A172 (cell line): ENCODE measurements at regions not wholly inside any gene's neighbourhood (a gene's known extent, or its start where the extent isn't known, plus 50 kb on each side); places are given as distances from the start of the nearest gene placed in this dataset.

Experiments
- DNase-seq: peaks from one replicate; pipeline ENCODE4 v3.0.0-alpha.2; 2015; ENCODE audit warnings: low spot score

GRCh38 chr11:94671553-94672366, 96.4 kb upstream of the AMOTL1 start:
- no peak for DNase-seq

- no peak for DNase-seq
Measured at GRCh38 chr11:94672636-94673035, 95.5 kb upstream of the AMOTL1 start.

- DNase-seq: no peak
Measured at GRCh38 chr11:94673386-94673785, 94.8 kb upstream of the AMOTL1 start.

GRCh38 chr11:94673951-94674491, 94.1 kb upstream of the AMOTL1 start:
- no peak for DNase-seq

GRCh38 chr11:94675239-94675638, 92.9 kb upstream of the AMOTL1 start:
- no peak for DNase-seq

- DNase-seq: no peak
Measured at GRCh38 chr11:94675813-94676212, 92.3 kb upstream of the AMOTL1 start.

- DNase-seq: no peak
Measured at GRCh38 chr11:94676814-94677213, 91.3 kb upstream of the AMOTL1 start.

GRCh38 chr11:94678236-94678635, 89.9 kb upstream of the AMOTL1 start:
- DNase-seq: no peak

GRCh38 chr11:94678901-94679300, 89.3 kb upstream of the AMOTL1 start:
- DNase-seq: no peak

- no peak for DNase-seq
Measured at GRCh38 chr11:94680426-94680825, 87.7 kb upstream of the AMOTL1 start.

GRCh38 chr11:94681140-94681539, 87.0 kb upstream of the AMOTL1 start:
- no peak for DNase-seq

GRCh38 chr11:94681852-94682251, 86.3 kb upstream of the AMOTL1 start:
- DNase-seq: no peak

GRCh38 chr11:94694309-94695060, 73.7 kb upstream of the AMOTL1 start:
- DNase-seq: no peak

- no peak for DNase-seq
Measured at GRCh38 chr11:94697156-94697555, 71.0 kb upstream of the AMOTL1 start.

GRCh38 chr11:94700622-94701021, 67.5 kb upstream of the AMOTL1 start:
- DNase-seq: no peak

- no peak for DNase-seq
Measured at GRCh38 chr11:94702481-94702880, 65.7 kb upstream of the AMOTL1 start.

GRCh38 chr11:94705419-94705818, 62.7 kb upstream of the AMOTL1 start:
- DNase-seq: no peak

- DNase-seq: peak; percentile 16
Measured at GRCh38 chr11:94705891-94706615, 62.1 kb upstream of the AMOTL1 start.

GRCh38 chr11:94708176-94708575, 60.0 kb upstream of the AMOTL1 start:
- DNase-seq: no peak

GRCh38 chr11:94708642-94709041, 59.5 kb upstream of the AMOTL1 start:
- no peak for DNase-seq

- DNase-seq: no peak
Measured at GRCh38 chr11:94715225-94715624, 52.9 kb upstream of the AMOTL1 start.

- no peak for DNase-seq
Measured at GRCh38 chr11:94717667-94718066, 50.5 kb upstream of the AMOTL1 start.
